HEK293T (cell line): ENCODE measurements at regions not wholly inside any gene's neighbourhood (a gene's known extent, or its start where the extent isn't known, plus 50 kb on each side); places are given as distances from the start of the nearest gene placed in this dataset.

ENCODE experiments used
- CTCF ChIA-PET: fragments of 350-600 bp; formaldehyde crosslinking; extraction: SDS; loops from one replicate; lab custom pipeline; 2021; ENCODE audit warnings: antibody characterized with exemption, inconsistent platforms; lab: Yijun Ruan, JAX
- POLR2A ChIA-PET: fragments of 350-600 bp; formaldehyde crosslinking; extraction: SDS; loops from one replicate; lab custom pipeline; 2020; ENCODE audit warnings: antibody characterized with exemption, inconsistent platforms; lab: Yijun Ruan, JAX
- DNase-seq: peaks from one replicate; pipeline ENCODE4 v3.0.0; 2012; ENCODE audit warnings: mixed read lengths; ENCODE audit errors: extremely low spot score
- ARNT ChIP-seq: fragments of 450-650 bp; IDR thresholded peaks from 2 replicates; pipeline ENCODE4 v1.6.1; 2017; ENCODE audit warnings: mild to moderate bottlenecking
- BHLHE40 ChIP-seq: fragments of 450-650 bp; IDR thresholded peaks from 2 replicates; pipeline ENCODE4 v1.6.1; 2016; ENCODE audit warnings: mild to moderate bottlenecking, moderate library complexity, borderline replicate concordance
- CTBP1 ChIP-seq: fragments of 450-650 bp; IDR thresholded peaks from 2 replicates; pipeline ENCODE4 v1.6.1; 2016; ENCODE audit warnings: borderline replicate concordance
- ELF4 ChIP-seq: fragments of 450-650 bp; IDR thresholded peaks from 2 replicates; pipeline ENCODE4 v1.6.1; 2017; ENCODE audit warnings: antibody characterized with exemption
- FOXA1 ChIP-seq: fragments of 450-650 bp; IDR thresholded peaks from 2 replicates; pipeline ENCODE4 v1.6.1; 2016; ENCODE audit warnings: mild to moderate bottlenecking
- FOXK2 ChIP-seq: fragments of 450-650 bp; IDR thresholded peaks from 2 replicates; pipeline ENCODE4 v1.6.1; 2016; ENCODE audit warnings: mild to moderate bottlenecking
- FOXM1 ChIP-seq: fragments of 450-650 bp; IDR thresholded peaks from 2 replicates; pipeline ENCODE4 v1.6.1; 2017; ENCODE audit warnings: mild to moderate bottlenecking, borderline replicate concordance
- HDGF ChIP-seq: fragments of 450-650 bp; IDR thresholded peaks from 2 replicates; pipeline ENCODE4 v1.6.1; 2017; ENCODE audit warnings: antibody characterized with exemption, borderline replicate concordance
- L3MBTL2 ChIP-seq: fragments of 450-650 bp; conservative IDR thresholded peaks from 2 replicates; pipeline ENCODE4 v1.6.1; 2016; ENCODE audit warnings: mild to moderate bottlenecking
- LEF1 ChIP-seq: fragments of 450-650 bp; IDR thresholded peaks from 2 replicates; pipeline ENCODE4 v1.6.1; 2017; ENCODE audit warnings: mild to moderate bottlenecking, borderline replicate concordance
- NFRKB ChIP-seq: fragments of 450-650 bp; IDR thresholded peaks from 2 replicates; pipeline ENCODE4 v1.6.1; 2016; ENCODE audit warnings: mild to moderate bottlenecking, moderate library complexity
- SP1 ChIP-seq: fragments of 450-650 bp; IDR thresholded peaks from 2 replicates; pipeline ENCODE4 v1.6.1; 2017
- SUZ12 ChIP-seq: fragments of 450-650 bp; IDR thresholded peaks from 2 replicates; pipeline ENCODE4 v1.6.1; 2016; ENCODE audit warnings: mild to moderate bottlenecking
- TARDBP ChIP-seq: fragments of 450-650 bp; IDR thresholded peaks from 2 replicates; pipeline ENCODE4 v1.6.1; 2016
- ZNF384 ChIP-seq: fragments of 450-650 bp; IDR thresholded peaks from 2 replicates; pipeline ENCODE4 v1.6.1; 2016
- TF ChIP-seq, protein P1 (sequence below): fragments of 450-650 bp; IDR thresholded peaks from 2 replicates; pipeline ENCODE4 v1.6.1; 2016

DNA sequence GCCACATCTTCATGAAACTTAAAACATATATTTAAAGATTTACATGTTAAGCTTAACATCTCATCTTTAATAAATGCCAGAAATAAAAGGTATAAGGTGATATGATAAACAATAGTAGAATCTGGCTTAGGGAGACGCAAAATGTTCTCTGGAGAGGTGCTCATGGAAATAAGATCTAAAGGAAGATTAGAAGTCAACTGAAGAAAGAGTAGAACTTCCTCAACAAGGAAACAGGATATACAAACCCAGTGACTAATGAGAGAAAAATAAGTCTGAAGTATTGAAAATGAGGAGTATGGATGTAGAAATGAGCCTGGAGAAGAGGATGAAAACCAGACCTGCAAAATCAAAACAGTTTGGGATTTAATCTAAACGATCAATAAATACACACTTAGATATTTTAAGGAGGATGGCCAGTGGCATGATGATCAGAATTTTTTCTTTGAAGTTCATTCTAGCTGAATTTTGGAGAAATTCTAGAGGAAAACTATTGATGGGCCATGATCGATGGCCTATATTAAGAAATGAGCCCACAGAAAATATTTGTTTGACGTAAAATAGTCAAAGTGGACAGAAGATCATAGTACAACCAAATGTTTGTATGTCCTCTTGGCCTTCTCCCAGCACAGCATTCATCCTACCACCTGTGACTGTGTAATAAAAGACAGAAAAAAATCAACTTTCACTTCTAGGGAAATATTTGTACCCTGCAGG lies 387.9 kb upstream of the PTBP2 start:
- ChIA-PET POLR2A (no interaction called here), CTCF (no interaction called here)
- no peak for DNase-seq
- TF ChIP-seq NFRKB, result no peak

DNA sequence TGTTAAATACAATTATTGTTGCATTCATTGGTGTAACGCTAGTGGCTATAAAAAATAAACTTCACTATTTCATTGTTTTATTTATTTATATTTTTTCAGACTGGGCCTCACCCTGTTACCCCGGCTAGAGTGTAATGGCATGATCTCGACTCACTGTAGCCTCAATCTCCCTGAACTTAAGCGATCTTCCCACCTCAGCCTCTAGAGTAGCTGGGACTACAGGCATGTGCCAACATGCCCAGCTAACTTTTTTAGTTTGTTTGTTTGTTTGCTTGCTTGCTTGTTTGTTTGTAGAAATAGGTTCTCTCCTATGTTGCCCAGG lies 387.4 kb upstream of the PTBP2 start:
- no peak for DNase-seq
- TF ChIP-seq FOXA1, result no peak
- TF ChIP-seq LEF1, result no peak
- TF ChIP-seq ZNF384, result no peak
- TF ChIP-seq ARNT, result no peak
- no peak for TF ChIP-seq FOXK2
- TF ChIP-seq FOXM1, result no peak
- no peak for TF ChIP-seq SP1
- no peak for TF ChIP-seq CTBP1
- ChIA-PET POLR2A (no interaction called here), CTCF (no interaction called here)

DNA sequence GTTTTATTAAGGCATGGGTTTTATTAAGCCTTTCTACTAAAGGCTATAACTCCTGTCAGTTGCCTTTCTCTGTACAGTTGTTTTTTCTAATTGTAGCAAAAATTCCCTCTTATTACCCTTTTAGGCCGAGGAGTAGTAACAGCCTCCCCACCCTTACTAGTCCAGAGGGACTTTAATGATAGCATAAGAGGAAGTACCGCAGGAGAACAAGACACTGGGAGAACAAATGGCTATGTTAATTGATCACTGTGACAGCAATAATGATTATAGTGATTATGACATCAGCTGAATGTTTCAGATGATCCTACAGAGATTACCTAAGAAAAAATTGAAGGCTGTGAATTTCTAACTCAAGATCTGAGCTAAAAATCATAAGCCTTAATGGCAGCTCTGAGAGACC lies 383.0 kb upstream of the PTBP2 start:
- ChIA-PET POLR2A (no interaction called here), CTCF (no interaction called here)
- TF ChIP-seq TARDBP (no peak), HDGF (no peak), ELF4 (no peak), CTBP1 (no peak), L3MBTL2 (no peak), ZNF384 (no peak), FOXK2 (no peak)
- TF ChIP-seq, protein P1, sequence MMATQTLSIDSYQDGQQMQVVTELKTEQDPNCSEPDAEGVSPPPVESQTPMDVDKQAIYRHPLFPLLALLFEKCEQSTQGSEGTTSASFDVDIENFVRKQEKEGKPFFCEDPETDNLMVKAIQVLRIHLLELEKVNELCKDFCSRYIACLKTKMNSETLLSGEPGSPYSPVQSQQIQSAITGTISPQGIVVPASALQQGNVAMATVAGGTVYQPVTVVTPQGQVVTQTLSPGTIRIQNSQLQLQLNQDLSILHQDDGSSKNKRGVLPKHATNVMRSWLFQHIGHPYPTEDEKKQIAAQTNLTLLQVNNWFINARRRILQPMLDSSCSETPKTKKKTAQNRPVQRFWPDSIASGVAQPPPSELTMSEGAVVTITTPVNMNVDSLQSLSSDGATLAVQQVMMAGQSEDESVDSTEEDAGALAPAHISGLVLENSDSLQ, result no peak
- DNase-seq, result no peak

DNA sequence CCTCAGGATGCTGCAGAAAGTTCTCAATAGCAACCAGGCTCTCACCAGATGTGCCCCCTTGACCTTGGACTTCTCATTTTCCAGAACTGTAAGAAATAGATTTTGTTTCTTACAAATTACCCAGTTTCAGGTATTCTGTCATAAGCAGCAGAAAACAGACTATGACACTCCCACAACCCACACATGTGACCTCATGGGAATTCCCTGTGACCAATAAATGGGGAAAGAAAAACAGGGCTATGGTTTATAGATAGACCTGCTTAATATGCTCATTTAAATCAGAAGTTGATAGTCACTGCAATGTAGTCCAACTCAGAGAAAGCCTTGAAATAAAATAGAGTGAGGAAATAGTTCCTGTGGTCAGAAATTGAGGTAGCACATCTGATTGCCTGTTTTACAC lies 380.9 kb upstream of the PTBP2 start:
- TF ChIP-seq FOXA1, result no peak
- no peak for TF ChIP-seq SP1
- TF ChIP-seq FOXM1, result no peak
- TF ChIP-seq HDGF, result no peak
- TF ChIP-seq BHLHE40, result no peak
- no peak for TF ChIP-seq ARNT
- TF ChIP-seq ELF4, result no peak
- TF ChIP-seq FOXK2, result no peak
- no peak for TF ChIP-seq TARDBP
- no peak for TF ChIP-seq ZNF384
- no peak for TF ChIP-seq SUZ12
- DNase-seq, result no peak
- ChIA-PET POLR2A (no interaction called here), CTCF (no interaction called here)

DNA sequence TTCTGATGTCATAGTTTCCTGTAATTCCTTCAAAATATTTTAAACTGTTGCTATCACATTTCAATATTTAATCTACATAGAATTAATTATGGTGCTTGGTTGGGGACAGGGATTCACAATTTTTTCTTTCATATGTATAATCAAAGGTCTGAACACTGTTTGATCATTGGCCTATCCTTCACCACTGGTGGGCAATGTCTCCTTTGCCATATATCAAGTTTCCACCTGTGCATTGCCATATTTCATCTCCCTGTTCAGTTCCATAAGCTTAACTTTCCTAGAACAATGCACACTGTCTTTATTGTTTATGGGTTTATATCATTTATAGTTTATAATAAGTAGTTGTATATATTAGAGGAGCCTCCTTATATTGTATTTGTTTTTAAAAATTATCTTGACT lies 374.9 kb upstream of the PTBP2 start:
- CTCF ChIA-PET, result no interaction called here
- no peak for TF ChIP-seq TARDBP
- TF ChIP-seq LEF1, result no peak
- TF ChIP-seq ZNF384, result no peak
- no peak for TF ChIP-seq BHLHE40
- TF ChIP-seq FOXK2, result no peak
- TF ChIP-seq FOXA1, result no peak
- TF ChIP-seq SUZ12, result no peak
- no peak for TF ChIP-seq ARNT
- no peak for TF ChIP-seq HDGF
- DNase-seq, result no peak

DNA sequence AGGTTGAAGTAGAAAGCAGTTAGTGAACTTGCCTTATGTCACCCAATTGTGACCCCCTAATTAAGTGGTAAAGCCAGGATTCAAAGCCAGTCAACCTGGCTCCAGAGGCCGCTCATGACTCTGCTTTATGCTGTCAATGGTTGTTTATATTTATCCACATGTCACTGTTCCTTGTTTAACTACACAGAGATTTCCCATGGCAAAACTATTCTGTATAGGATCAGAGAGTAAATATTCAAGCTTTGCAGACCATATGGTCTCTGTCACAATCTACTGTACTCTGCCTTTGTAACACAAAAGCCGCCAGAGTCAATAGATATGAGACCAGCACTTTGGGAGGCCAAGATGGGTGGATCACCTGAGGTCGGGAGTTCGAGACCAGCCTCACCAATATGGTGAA lies 371.7 kb upstream of the PTBP2 start:
- CTCF ChIA-PET, result no interaction called here
- DNase-seq, result no peak
- POLR2A ChIA-PET, result no interaction called here

More for the DNA sequence above, 374.9 kb upstream of the PTBP2 start:
- POLR2A ChIA-PET, result no interaction called here

DNA sequence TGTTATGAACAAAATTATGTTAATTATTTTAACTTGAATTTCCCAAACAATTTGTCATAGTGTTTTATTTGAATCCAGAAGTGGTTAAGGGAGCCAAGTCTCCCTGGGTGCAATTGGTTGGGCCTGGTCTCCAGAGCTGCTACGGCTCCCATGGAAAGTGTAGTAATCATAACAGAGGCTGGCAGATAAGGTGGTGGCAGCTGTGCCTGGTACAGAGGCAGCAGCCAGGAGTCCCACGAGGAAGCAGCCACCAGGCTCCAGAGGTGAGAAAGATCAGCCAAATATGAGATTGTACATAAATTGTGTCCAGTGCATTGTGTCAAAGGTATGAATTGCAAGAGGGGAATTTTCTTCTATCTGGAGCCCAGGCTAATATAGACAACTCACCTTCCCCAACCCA lies 368.9 kb upstream of the PTBP2 start:
- ChIA-PET POLR2A (no interaction called here), CTCF (no interaction called here)
- TF ChIP-seq FOXM1, result no peak
- TF ChIP-seq SP1, result no peak
- TF ChIP-seq FOXA1, result no peak
- TF ChIP-seq CTBP1, result no peak
- TF ChIP-seq HDGF, result no peak
- no peak for TF ChIP-seq TARDBP
- TF ChIP-seq ZNF384, result no peak
- TF ChIP-seq, protein P1, result no peak
- no peak for TF ChIP-seq FOXK2
- no peak for TF ChIP-seq L3MBTL2
- no peak for TF ChIP-seq ELF4
- no peak for TF ChIP-seq NFRKB
- no peak for TF ChIP-seq SUZ12
- no peak for TF ChIP-seq BHLHE40
- no peak for TF ChIP-seq LEF1
- no peak for TF ChIP-seq ARNT
- DNase-seq, result no peak

More for the DNA sequence above, 371.7 kb upstream of the PTBP2 start:
- TF ChIP-seq SUZ12 (no peak), BHLHE40 (no peak), TARDBP (no peak), ZNF384 (no peak), ARNT (no peak), FOXK2 (no peak), LEF1 (no peak), L3MBTL2 (no peak)

DNA sequence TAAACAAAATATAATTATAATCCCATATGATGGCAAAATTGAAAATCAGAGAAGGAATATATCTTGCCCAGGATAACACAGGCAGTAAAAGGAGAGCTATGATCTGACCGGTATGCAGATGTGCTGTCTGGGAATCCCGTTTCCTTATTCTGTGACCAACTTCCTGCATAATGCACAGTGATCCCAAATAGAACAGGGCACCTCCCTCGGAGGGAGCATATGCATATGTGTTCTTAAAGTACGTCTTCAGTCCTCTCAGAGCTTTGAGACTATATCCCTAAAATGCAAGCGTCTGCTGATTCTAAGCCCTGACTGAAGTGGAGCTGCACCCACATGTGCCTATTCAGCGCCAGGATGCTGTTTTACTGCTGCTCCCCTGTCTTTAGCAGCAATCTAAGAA lies 366.1 kb upstream of the PTBP2 start:
- ChIA-PET CTCF (no interaction called here), POLR2A (no interaction called here)
- DNase-seq, result no peak
- no peak for TF ChIP-seq L3MBTL2
- TF ChIP-seq LEF1, result no peak
- TF ChIP-seq SUZ12, result no peak
- TF ChIP-seq NFRKB, result no peak
- no peak for TF ChIP-seq ZNF384
- no peak for TF ChIP-seq FOXK2
- TF ChIP-seq, protein P1, result no peak
- TF ChIP-seq FOXA1, result no peak
- no peak for TF ChIP-seq HDGF
- no peak for TF ChIP-seq BHLHE40
- TF ChIP-seq FOXM1, result no peak
- no peak for TF ChIP-seq CTBP1
